Daoy (cell line): ENCODE measurements at regions not wholly inside any gene's neighbourhood (a gene's known extent, or its start where the extent isn't known, plus 50 kb on each side); places are given as distances from the start of the nearest gene placed in this dataset.
"Not testable (repeated sequence)": the region's sequence is repeated elsewhere in the genome, so short reads cannot be mapped to it uniquely, and the experiment has no call there.

Experiments
- DNase-seq: peaks from one replicate; pipeline ENCODE4 v3.0.0-alpha.2; 2015; ENCODE audit warnings: low read depth

DNA sequence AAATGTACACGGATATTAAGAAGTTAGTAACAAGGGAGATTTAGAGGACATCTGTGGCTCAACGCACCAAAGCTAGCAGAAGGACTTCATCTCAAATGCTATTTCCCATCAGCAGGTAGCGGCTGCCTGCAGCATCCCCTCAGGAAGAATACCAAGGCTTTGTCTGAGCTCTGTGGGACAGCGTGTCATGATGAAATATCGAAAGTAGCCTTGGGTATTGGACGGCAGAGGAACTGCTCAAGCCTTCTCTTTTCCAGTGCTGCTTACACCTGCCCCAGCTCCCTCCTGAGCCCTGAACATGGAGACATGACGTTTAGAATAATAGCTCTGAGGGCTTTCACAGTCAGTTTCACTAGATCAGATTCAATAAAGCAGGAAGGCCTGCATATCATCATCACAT is 241.6 kb downstream of the SUCLG1 start:
- no peak for DNase-seq

DNA sequence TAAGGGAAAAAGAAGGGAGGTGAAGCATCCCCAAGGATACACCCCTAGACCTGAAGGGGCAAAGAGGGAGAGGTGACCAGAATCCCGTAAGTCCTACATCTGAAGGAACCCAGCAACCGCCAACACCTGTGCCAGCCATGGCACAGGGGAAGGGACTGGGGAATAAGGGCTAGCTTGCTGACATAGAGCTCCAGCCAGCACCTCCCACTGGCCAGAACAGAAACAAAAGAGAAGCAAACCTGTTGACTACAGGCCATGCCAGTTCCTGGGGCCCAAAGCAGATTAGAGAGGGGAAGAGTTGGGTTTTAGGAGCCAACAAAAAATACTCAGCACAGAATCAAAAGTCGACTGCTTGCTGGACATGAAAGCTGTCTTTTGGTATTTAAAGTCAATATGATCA is 244.6 kb downstream of the SUCLG1 start:
- DNase-seq, result no peak

DNA sequence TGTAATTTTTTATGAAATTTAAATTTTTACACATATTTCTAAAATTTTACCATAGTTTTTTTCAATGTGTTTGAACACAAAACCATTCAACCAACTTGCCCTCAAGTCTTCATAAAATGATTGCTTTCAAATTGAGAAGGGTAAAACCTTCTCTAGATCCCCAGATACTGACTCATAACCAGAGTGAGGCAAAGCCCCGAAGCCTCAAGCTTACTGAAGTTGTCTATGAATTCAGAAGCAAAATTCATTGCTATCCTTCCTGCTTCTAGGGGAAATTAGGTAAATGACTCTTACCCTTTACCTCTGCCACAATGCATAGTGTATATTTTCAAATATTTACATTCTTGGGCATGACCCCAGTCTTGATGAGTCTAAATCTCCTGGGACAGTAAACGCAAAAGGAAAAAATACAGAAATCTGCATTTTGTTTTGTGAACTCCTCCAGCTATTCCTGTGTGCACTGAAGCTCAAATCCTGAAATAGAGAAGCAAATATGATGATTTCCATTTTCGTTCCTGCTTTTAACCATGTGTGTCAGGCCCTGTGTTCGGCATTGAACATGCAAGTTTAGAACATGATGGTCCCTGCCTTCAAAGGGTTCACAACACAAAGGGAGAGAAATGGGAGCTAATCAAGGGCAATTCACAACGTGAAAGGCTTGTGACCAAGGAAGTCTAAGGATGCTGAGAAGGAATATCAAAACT is 246.3 kb downstream of the SUCLG1 start:
- DNase-seq, result no peak

DNA sequence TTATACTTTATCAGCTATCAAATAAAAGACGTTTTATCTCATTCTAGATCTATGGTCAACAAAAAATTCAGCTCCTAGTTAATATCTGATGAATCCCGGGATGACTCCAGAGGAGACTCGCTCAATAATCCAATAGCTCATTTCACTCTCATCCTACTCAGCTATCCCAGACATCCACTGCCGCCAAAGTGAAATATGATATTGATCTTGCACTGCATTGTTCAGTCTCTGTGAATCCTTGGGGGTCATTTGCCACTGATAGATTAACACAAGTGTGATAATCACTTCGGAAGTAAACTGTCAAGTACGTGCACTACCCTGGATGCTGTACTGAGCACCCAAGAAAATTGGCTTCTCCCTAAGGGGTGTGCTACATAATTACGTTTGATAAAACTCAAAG is 249.1 kb downstream of the SUCLG1 start:
- DNase-seq, result no peak

DNA sequence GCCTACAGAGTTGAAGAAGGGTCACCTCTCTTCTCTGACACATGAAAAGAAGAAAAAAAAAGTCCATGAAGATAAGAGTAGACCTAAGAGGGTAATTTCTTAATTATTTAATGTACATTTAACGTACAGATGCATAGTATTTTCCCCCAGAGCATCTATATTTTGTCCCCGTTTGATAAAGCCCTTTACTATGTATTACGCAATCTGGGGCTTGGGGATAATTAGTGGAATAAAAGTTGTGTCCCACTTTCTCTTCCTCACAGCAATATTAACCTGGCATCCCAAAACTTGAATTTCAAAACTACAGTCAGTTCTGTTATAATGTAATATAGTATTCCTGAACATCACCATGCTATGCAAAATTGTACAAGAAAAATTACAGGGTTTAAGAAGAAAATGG is 254.1 kb downstream of the SUCLG1 start:
- no peak for DNase-seq

DNA sequence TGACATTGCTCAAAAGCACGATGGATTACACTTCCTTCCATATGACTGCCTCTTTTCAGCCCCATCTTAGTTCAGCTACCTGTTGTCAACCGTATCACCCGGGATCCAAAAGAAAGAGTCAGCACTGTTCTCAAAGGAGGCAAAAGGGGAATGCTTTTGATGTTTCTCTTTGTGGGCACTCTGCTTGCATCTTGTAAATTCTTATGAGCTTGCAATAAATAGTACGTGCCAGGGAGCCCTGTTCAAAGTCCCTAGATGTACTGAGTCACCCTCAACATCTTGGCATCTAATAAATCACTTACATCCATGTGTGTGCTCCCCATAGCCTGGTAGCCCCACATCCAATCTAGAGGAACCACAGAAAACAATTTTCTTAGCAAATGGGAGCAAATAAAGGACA is 256.9 kb downstream of the SUCLG1 start:
- no peak for DNase-seq

DNA sequence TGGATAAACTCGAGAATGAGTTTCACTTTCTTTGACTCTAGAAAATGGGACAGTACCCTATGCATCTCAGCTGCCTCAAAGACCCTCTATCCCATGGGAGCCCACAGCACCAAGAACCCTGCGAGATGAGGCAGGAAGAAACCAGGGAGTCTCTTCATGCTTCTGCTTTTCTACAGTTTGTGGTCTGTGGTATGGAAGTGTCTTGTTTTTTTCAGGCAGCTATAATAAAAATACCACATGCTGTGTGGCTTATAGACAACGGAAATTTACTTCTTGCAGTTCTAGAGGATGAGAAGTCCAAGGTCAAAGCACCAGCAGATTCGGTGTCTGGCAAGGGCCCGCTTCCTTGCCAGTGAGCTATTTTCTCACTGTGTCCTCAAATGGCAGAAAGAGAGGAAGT is 257.9 kb downstream of the SUCLG1 start:
- DNase-seq, result no peak

DNA sequence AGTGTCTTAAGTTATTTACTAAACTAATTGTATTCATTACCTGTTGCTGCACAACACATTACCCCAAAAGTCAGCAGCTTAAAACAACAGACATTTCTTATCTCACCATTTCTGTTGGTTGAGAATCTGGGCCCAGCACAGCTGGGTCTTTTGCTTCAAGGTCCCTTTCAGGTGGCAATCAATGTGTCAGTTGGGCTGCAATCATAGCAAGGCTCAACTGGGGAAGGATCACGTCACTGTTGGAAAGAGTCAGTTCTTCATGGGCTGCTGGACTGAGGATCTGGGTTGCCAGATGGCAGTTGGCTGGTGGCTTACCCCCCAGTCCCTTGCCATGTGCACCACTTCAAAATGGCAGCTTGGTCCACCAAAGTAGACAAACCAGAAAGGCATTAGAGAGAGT is 261.2 kb downstream of the SUCLG1 start:
- DNase-seq, result no peak

DNA sequence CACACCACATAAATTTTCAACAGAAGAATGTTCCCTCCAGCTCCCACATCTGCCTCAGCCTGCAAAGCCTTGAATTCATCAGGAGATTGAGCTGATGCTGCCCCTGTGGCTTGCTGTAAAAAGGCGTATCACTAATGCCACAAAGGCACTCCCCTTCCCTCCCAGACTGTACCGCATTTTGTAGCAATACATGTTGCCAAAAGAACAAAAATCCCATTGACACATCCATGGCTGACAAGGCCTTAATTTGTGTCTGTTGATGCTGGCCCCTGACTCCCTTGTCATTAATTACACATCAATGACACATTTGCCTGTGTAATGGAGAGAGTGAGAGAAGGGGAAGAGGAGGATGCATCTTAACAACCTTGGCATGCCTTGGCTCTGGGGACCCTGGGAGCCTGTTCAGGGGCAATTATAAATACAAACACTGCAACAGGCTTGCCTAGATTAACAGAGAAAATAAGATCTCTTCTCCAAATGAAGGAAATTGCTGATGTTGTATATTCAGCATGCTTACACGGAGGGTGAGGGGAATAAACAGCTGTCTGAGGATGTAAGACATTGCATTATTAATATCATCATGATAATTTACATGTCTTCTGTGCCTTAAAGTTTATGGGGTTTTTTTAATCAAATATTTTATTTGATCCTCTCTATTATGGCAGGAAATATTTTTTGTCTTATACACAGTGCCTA is 264.0 kb downstream of the SUCLG1 start:
- no peak for DNase-seq

DNA sequence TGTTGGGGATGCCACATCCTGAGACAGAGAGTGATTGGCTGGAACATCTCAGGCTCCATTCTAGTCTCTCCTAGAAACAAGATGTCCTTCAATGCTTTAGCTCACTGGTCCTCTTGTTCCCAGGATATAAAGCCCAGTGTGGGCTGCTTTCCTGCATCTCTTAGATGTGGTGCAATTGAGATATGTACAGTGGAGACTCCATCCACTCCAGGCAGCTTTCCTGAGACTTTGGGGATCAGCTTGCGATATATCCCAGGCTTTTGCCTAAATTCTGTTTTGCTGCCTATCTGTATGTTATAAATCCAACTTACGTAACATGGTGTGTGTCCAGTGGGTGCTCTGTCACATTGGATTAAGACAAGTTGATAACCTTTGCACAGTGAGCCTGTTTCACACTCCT is 264.9 kb downstream of the SUCLG1 start:
- DNase-seq, result no peak

DNA sequence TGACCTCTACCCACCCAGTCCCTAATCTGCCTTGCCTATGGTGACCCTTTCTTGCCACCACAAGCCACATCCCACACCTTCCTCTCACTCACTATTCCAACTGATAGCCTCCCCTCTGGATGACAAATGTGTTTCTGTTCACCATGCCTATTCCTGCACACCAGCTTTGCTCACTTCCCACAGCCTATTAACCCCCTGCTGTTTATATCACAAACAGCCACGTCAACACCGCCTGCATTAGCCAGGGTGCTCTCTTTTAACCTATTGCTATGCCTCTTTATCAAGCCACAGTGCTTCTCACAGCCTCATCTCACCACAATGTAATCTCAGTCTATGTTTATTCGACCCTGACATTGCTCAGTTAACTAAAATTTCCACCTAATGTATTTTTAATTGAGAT is 271.8 kb downstream of the SUCLG1 start:
- DNase-seq, result no peak

DNA sequence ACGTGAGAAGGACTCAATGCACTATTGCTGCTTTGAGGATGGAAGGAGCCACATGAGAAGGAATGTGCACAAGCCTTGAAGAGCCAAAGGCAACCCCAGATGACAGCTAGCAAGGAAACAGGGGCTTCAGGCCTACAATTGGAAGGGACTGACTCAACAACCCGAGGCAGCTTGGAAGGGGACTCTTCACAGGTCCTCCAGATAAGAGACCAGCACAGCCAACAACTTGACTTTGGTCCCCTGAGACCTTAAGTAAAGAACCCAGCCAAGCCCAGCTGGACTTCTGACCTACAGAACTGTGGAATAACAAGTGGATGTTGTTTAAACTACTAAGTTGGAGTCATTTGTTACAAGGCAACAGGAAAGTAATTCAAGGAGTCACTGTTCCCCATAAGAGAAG is 277.2 kb downstream of the SUCLG1 start:
- DNase-seq, result no peak

DNA sequence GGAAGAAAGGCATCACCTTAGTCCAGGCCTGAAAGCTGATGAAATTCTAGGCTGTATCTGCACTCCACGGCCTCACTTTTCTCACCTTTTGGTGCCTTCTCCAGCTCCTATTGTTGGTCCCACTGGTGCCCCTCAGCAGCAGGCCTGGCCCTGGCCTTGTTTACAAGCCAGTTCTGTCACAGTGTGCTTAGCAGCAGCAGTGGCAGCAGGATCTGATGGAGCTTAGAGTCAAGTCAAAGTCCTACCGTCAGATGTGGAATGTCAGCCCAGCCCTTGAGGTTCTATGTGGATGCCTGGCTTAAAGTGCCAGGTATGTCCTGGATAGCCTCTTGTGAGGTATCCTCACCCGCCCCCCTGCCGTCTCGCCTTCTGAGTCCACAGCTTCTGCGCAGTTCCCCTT is 281.3 kb downstream of the SUCLG1 start:
- no peak for DNase-seq

DNA sequence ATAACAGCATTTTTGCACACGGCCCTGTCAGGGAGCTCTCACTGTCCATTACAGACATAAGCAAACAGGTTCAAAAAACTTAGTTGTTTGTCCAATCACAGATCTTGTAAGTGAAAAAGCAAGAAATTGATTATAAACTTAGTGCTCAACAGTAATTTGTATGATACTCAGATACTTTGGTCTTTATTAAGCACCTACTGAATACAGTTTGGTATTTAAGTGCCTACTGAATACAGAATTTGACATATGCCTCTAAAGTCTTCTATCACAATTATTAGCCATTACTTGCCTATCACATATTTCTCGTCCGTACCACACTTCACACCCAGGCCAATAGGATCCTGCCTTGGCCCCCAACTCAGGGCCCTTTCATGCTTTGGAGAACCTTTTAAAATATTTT is 283.1 kb downstream of the SUCLG1 start:
- DNase-seq, result no peak

DNA sequence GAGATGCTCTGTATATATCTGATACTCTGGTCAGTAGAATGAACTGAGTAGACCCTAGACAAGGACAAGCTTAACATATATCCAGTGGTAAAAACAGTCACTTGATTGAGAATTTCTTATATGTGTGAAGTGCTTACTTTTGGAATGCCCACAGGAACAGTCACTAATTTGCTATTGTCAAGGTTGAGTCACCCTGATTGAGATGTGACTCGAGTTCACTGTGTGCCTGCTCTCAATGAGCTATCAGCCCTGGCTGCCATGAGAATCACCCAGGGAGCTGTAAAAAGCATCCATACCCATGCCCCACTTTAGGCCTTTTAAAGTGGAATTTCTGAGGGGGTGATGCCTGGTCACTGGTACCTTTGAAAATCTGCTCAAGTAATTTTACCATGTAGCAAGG is 283.7 kb downstream of the SUCLG1 start:
- no peak for DNase-seq

DNA sequence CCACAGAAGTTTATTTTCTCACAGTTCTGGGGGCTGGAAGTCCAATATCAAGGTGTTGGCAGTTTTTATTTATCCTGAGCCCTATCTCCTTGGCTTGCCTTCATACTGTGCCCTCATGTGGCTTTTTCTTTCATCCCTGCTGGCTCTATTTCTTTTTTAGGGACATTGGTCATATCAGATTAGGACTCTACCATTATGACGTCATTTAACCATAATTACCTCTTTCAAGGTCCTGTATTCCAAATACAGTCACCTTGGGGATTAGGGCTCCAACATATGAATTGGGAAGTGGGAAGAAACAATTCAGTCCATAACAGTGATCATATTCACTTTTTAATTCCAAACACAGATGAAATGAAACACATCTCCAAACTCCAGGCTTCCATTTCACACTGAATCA is 286.0 kb downstream of the SUCLG1 start:
- DNase-seq, result no peak

DNA sequence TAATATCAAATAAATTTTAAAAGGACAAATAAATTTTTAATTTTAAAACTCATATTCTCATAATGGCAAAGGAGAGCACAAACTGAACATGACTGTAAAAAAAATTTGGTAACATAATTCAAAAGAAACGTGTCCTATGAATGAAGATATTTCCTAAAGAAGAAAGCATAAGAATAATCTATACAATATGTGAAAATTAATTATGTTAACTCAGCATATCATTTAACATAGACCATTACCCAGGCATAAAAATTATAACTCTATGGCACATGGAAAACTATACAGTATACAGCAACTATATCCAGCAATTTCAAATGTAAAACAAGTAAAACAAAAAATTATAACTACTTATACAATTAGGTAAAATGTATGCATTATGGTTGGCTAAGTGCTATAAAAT is 288.1 kb downstream of the SUCLG1 start:
- no peak for DNase-seq

DNA sequence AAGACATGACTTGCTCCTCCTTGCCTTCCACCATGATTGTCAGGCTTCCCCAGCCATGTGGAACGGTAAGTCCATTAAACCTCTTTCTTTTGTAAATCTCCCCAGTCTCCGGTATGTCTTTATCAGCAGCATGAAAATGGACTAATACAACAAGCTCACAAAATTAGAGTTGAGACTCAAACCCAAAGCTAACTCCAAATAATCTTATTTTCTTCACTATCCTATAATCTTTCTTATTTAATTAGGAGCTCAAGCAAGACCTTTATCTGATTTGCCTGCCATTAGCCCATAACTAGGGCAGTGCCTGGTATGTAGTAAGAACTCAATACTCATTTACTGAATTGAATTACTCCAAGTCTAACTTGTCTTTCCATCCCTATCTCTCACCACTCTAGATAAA is 289.2 kb downstream of the SUCLG1 start:
- DNase-seq, result no peak

DNA sequence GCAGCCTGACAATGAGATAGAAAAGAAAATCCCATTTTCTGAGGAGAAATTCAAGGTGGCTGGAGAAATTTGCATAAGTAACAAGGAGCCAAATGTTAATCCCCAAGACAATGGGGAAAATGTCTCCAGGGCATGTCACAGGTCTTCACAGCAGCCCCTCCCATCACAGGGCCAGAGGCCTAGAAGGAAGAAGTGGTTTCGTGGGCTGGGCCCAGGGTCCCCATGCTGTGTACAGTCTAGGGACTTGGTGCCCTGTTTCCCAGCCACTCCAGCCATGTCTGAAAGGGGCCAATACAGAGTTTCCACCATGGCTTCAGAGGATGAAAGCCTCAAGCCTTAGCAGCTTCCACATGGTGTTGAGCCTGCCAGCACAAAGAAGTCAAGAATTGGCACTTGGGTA is 290.5 kb downstream of the SUCLG1 start:
- DNase-seq, result not testable (repeated sequence)

DNA sequence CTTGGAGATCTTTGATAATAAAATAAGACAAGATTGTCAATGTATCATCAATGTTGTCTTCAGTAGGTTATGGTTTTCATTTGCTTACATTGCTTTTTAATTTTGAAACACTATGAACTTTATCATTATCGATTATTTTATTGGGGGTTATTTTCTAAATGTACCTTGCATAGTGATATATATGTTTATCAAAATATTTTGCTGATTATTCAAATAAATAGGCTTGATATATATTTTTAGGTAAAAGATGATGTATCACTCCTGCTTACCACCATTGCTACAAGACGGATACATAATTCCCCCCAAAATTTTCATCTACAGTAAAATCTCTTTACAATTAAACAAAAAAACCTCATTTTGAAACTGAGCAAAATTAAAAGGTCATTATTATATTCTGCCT is 293.8 kb downstream of the SUCLG1 start:
- no peak for DNase-seq

DNA sequence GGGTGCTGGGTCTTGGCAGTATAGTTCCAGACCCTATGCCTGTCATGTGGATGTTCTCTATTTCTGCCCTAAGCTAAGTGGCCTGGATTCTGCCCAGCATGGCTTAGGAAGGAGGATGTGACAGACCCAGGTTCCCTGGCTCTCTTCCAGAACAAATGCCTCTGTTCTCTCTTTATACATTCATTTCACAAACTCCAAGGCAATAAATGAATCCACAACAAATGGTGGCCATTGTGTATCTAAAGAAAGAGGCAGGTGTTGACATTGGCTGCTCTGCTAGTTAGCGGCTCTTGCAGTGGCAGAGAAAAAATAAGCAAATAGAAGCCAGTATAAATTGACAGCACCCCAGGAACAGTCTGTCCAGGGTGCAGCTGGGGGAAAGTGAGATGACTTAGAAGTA is 298.6 kb downstream of the SUCLG1 start:
- no peak for DNase-seq

DNA sequence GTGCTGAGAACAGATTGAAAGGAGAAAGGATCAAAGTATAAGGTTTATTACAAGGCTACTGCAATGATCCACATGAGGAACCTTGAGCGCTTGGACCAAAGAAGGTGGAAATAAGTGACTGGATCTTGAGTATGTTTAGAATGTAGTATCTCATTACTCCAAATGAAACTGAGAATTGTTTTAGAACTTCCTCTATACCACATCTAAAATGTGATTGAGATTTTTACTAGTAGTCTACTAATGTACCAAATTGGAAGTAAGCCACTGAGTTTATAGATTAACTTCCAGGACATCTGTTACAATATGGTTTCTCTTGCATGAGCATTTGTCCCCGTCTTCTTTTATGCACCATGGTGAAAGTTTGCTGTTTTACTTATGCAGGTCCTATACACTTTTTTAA is 300.5 kb downstream of the SUCLG1 start:
- no peak for DNase-seq

DNA sequence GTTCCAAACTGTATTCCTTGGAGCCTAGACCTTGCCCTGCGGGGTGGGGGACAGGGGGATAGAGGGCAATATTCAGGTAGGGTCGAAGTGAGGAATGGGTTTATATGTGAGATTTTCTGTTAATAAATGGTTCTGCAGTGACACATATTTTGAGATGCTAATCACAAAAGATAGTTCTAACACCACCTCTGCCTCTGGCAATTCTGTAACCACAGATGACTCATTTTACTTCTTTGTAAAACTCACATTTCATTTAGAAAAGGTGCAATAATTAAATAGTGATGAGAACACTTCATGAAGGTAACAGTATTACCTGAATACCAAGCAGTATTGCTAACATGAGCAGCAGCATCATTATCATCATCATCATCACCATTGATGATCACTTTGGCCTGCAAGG is 306.6 kb downstream of the SUCLG1 start:
- no peak for DNase-seq

DNA sequence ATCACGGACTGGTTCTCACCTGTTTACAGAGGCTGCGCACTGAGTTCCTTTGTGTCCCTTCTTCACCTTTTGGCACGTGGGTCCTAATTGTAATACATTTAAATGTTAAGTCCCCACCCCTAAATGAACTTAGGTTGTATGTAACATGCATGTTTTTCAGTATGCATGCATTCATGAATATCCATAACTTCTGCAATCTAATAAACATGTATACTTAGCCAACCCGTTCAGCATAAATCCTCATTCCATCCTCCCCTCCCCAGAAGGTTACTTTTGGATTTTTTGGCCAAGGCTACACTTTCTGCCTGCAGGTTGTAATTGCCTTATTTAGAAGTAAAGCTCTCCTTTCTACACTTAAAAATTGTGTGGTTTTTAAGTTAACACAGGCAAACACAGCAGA is 314.7 kb downstream of the SUCLG1 start:
- no peak for DNase-seq
